Central memory CD4-positive, alpha-beta T cell (primary cell): ENCODE measurements at regions not wholly inside any gene's neighbourhood (a gene's known extent, or its start where the extent isn't known, plus 50 kb on each side); places are given as distances from the start of the nearest gene placed in this dataset.

Experiments used
- DNase-seq: peaks from one replicate; pipeline ENCODE4 v3.0.0; 2022

DNA sequence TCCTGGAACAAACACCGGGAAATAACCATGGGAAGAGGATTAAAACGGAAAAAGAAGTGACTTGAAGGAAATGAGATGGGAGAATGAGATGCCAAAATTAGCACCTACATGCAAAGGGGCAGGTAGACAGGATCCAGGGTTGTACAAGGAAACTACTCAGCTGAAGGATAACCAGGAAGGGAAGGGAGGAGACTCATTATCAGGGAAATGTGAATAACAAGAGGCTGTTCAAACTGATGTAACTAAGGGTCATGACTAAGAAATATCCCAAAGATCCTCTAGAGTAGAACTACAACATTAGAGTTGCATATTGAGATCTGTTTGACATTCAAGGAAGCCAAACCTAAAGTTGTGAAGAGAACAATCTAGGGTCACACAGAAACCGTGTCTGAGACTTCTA, 166.2 kb upstream of the SP8 start:
- DNase-seq: no peak

- DNase-seq: no peak
These were observed 168.3 kb upstream of the SP8 start for GRCh38 chr7:20954711-20955619.

DNA sequence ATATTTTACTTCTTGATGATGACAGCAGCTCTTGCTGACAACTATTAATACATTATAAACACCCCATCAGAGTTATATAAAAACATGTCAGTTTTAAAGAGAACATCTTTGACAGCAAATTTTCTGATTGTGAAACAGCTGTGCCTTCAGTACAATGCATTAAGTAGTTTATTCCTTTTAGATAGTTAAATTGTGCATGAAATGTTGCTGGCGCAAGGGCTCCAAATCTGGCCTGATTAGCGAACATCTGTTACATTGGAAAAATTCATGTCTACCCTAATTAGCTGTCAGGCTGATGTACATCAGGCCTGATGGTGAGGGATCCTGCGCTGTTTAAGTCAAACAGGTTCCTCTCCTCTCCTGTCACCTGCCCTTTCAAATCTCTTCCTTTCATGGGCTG, 171.9 kb upstream of the SP8 start:
- no peak for DNase-seq

DNA sequence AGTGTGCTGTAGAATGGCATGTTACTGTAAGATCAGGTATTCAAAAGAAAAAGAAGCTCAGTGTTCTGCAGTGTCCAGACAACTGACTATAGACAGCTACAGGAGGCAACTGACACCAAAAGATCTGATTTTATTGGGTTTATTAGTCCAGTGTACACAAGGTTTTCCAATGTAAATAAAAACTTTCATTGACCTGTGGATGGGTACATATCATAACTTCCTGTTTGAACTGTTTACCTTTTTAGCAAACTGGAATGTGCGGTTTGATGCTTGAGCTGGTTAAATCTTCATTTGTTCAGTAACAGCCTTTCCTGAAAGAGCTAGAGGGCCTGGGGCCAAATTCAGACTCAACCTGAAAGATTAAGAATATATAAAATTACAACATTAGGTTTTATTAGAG, 172.6 kb upstream of the SP8 start:
- no peak for DNase-seq

- DNase-seq: no peak
These were observed 177.0 kb upstream of the SP8 start for GRCh38 chr7:20963556-20964280.

- no peak for DNase-seq
These were observed 177.7 kb upstream of the SP8 start for GRCh38 chr7:20964281-20964918.

- DNase-seq: no peak
These were observed 184.5 kb upstream of the SP8 start for GRCh38 chr7:20971219-20971618.

GRCh38 chr7:20980232-20980631, 193.5 kb upstream of the SP8 start:
- DNase-seq: no peak

DNA sequence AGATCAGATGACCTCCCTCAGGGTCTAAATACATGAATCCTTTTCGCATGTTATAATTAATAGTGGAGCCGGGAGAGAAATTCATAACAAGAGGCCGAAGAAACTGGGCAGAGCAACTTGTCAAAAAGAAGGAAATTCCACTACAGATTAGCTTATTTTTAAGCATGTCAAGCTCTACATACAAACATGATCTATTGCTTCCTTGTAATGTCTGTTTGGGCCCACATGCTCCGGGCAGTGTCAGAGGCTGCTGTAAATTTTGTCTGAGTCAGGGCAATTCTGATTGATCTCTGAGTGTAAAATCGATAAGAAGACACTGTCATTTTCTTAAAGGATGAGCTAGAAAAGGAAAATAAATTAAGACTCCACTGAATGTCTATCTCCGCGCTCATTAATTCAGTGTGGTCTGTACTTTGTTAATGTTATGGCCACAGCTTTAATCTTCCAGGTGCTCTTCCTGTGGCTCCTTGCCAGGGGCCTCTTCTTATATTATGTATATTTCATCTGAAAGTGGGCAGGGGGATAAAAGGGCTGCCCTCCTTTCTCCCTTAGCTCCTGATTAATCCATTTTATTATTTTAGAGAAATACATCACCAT, 194.1 kb upstream of the SP8 start:
- DNase-seq: no peak

DNA sequence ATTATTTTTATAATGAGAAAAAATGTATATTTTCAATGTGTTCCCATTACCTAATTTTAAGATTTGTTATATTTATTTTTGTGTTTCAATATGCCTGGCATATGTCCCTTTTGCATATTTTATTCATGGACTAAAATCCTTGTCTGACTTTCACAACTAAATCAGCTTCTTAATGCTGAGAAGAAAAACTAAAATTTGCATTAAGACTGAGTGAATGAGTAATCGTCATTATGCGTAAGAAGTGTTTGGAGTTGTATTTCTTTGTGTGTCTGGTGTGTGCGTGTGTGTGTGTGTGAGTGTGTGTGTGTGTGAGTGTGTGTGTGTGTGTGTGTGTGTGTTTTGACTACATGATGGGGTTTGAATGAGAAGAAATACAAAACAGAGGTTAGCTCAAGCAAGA, 201.7 kb upstream of the SP8 start:
- DNase-seq: no peak

DNA sequence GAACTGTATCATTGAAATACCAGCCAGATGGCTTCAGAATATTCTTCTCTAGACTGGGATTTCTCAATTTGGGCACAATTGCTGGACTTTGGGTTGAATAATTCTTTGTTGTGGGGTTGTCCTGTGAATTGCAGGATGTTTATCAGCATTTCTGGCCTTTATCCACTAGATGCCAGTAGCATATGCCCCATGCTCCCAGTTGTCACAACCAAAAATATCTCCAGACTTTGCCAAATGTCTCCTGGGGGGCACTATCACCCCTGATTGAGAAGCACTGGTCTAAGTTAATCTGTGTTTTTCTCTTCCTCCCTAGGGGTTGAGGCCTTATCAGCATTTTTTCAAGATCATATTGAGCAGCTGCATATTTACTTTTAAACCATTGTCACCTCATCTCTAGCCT, 204.9 kb upstream of the SP8 start:
- DNase-seq: no peak

GRCh38 chr7:20993693-20994092, 207.0 kb upstream of the SP8 start:
- no peak for DNase-seq

DNA sequence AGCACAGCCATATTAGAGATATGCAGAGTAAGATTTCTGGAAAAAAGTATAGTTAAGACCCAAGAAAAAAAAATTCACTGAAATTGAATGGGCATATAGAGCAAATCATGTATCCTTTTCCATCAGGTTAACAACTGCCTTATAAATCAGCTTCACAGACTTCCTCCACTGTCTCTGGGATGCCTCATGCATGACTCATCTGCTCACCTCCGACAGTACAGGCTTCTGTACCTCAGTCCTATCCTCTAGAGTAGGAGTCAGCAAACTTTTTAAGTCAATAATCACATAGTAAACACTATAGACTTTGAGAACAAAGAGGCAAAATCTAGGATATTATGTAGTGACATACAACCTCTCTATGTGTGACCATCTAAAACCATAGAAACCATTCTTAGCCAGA, 211.6 kb upstream of the SP8 start:
- DNase-seq: no peak

DNA sequence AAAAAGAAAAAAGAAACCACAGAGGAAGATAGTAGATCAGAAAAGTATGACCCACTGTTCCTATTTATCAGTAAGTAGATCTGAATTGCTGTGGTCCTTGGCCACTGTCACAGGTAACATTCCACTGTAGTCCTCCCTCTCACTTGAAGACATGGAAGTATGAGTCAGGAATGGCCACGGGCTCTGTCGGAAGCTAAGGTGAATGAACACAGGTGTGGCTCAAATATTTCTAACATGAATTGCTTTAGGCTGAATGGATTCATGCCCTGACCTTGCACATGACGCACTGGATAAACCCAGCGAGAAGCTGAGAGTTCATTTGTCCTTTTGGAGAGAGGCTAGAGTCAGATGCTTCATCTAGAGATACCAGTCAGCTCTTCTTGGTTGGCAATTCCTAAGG, 224.5 kb upstream of the SP8 start:
- DNase-seq: no peak

DNA sequence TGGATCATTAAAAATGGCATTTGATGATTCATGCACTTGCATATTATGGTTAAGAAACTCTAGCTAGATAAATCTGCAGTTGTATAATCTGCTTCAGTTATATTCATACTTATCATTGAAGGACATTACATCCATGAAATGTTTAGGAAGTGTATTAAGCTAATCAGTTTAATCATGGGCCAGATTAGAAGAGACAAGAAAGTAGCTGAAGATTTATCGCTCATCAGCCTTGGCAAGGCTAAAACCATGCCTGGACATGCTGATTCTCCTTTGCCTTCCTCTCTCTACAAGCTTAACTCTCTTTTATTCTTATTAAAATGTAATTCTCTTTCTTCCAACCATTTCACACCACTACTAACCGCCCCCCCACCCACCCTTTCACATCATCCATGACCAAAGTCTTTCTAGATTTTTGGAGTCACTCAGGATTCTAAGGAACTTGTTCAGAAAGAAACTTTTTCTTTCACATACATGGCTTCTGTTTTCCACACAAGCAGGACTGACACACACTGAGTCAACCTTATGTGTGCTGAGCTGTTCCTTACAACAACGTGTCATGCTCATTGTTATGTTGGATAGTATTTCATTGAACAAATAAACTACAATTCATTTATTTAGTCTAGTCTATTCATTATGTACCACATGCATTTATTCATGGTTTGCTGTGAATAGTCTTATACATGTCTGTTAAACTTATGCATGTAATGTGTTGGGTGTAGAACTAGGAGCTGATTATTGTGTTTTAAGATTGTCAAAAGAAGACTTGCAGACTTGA, 227.3 kb upstream of the SP8 start:
- DNase-seq: no peak

GRCh38 chr7:21020667-21021066, 234.0 kb upstream of the SP8 start:
- no peak for DNase-seq

DNA sequence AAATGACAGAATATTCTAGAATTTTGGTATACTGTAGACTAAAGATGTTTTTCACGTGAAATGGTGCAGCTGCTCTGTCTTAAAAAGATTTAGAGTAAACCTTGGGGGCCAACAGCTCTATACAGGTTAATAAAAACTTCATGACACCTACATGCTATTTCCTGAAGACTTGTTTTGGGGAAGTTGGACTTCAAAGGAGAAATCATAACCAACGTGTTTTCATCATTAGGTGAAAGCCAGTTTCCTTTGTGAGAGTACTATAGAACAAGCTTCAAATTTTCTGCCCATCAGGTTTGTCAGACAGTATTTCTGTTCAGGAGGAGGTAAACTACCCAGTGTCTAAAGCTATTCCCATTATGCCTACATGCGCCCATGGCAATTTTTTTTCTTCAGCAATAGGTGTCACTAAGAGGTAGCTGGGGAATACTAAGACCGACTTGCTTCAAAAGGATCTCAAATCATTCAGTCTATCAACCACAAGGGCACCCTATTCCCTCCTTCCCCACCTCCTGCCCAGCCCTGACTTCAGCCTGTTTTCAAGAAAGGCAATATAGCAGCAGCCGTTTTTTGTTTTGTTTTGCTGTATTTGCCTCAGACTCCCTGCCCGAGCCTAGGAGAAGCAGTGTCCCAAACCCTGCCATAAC, 237.3 kb upstream of the SP8 start:
- no peak for DNase-seq

DNA sequence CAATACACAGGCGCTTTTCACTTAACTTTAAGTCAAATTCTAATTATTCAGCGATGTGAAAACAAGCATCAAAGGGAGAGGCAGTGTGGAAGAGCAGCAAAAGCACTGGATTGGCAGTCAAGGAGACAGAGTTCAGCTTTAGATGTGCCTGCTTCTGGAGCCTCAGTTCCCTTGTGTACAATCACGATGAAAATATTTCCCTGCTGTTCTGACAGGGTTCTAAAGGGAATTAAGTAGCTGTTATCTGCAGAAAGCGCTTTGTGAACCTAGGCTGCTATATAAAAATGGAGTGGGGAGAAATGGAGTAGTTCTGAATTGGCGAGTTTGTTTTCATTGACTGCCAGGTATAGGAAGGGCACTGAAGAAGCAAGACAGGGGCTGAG, 237.8 kb upstream of the SP8 start:
- no peak for DNase-seq

DNA sequence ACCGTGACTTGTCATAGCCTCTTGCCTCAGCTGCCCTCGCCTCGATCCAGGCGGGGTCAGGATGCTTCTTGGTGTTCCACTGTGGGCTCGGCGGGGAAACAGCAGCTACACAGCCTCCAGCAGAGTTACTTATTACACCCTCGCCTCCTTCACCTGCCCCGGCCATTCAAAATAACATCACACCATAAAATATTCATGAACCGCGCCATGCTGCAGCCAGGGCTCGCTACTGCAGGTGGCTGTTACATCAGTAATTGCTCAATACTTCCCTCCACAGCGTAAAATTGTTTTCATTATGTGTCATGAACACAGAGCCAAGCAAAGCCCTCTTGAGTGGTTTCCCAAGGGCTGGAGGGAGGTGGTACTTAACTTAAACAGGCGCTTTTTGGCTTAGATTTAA, 241.5 kb upstream of the SP8 start:
- no peak for DNase-seq

DNA sequence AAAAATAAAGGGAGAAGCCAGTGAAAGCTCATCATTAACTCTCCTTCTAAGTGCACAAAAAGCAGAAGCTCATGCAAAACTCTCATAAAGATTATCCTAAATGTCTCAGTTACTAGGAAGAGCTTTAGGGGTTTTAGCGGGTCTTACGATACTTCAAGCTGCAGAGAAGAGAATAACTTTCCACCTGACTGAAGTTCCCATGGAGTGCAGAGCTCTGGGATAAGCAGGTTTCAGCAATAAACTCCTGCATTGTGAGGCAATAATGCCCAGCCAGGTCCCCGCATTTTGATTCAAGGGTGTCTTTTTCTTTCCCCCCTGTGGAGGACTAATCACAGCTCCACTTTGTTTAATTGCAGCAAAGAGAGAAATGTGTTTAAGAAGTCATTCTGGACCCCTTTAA, 241.9 kb upstream of the SP8 start:
- no peak for DNase-seq

- no peak for DNase-seq
These were observed 242.3 kb upstream of the SP8 start for GRCh38 chr7:21029006-21029405.

GRCh38 chr7:21030237-21030871, 243.7 kb upstream of the SP8 start:
- DNase-seq: no peak
